H9 (cell line): ENCODE measurements at regions not wholly inside any gene's neighbourhood (a gene's known extent, or its start where the extent isn't known, plus 50 kb on each side); places are given as distances from the start of the nearest gene placed in this dataset.

ENCODE experiments used
- DNase-seq: peaks from one replicate; pipeline ENCODE4 v3.0.0-alpha.2; 2017
- H2AFZ ChIP-seq: one replicate; pipeline ENCODE4 v1.6.1; 2013; ENCODE audit warnings: mild to moderate bottlenecking, low read length, control low read depth, moderate library complexity
- H2AK5ac ChIP-seq: 2 replicates; pipeline ENCODE4 v1.6.1; 2013; ENCODE audit warnings: low read length, control low read depth, mixed read lengths; ENCODE audit not compliant: insufficient read length
- H2BK120ac ChIP-seq: one replicate; pipeline ENCODE4 v1.6.1; 2013; ENCODE audit warnings: low read depth, mild to moderate bottlenecking, low read length, control low read depth, inconsistent platforms; ENCODE audit not compliant: poor library complexity, severe bottlenecking
- H2BK12ac ChIP-seq: 2 replicates; pipeline ENCODE4 v1.6.1; 2013; ENCODE audit warnings: low read length, control low read depth, mixed read lengths, low read depth; ENCODE audit not compliant: insufficient read length
- H2BK15ac ChIP-seq: 2 replicates; pipeline ENCODE4 v1.6.1; 2013; ENCODE audit warnings: low read depth, low read length, control low read depth
- H2BK20ac ChIP-seq: one replicate; pipeline ENCODE4 v1.6.1; 2013; ENCODE audit warnings: low read depth, mild to moderate bottlenecking, low read length, control low read depth, inconsistent platforms; ENCODE audit not compliant: poor library complexity, severe bottlenecking
- H2BK5ac ChIP-seq: 2 replicates; pipeline ENCODE4 v1.6.1; 2013; ENCODE audit warnings: low read length, control low read depth, mixed read lengths; ENCODE audit not compliant: insufficient read length
- H3K14ac ChIP-seq: 2 replicates; pipeline ENCODE4 v1.6.1; 2013; ENCODE audit warnings: low read length, control low read depth; ENCODE audit not compliant: insufficient read depth
- H3K18ac ChIP-seq: 2 replicates; pipeline ENCODE4 v1.6.1; 2013; ENCODE audit warnings: low read depth, mild to moderate bottlenecking, mixed read lengths, low read length, control low read depth; ENCODE audit not compliant: insufficient read length
- H3K23ac ChIP-seq: 2 replicates; pipeline ENCODE4 v1.6.1; 2013; ENCODE audit warnings: low read length, control low read depth, mixed read lengths, low read depth; ENCODE audit not compliant: insufficient read length
- H3K23me2 ChIP-seq: 2 replicates; pipeline ENCODE4 v1.6.1; 2013; ENCODE audit warnings: low read depth, mild to moderate bottlenecking, mixed read lengths, low read length, control low read depth; ENCODE audit not compliant: insufficient read length, poor library complexity, severe bottlenecking
- H3K27ac ChIP-seq: 2 replicates; pipeline ENCODE4 v1.5.1; 2013; ENCODE audit warnings: low read length, control low read depth, mixed read lengths, low read depth; ENCODE audit not compliant: insufficient read length
- H3K27me3 ChIP-seq: 2 replicates; pipeline ENCODE4 v1.6.1; 2013; ENCODE audit warnings: low read length, control low read depth, inconsistent platforms; ENCODE audit not compliant: insufficient read depth
- H3K4ac ChIP-seq: 2 replicates; pipeline ENCODE4 v1.6.1; 2013; ENCODE audit warnings: low read depth, mild to moderate bottlenecking, control low read depth, inconsistent platforms, low read length, moderate library complexity
- H3K4me1 ChIP-seq: 2 replicates; pipeline ENCODE4 v1.6.1; 2013; ENCODE audit warnings: low read length, control low read depth, inconsistent platforms; ENCODE audit not compliant: insufficient read depth
- H3K4me2 ChIP-seq: 2 replicates; pipeline ENCODE4 v1.6.1; 2013; ENCODE audit warnings: low read length, control low read depth, mixed read lengths; ENCODE audit not compliant: insufficient read length, insufficient read depth
- H3K56ac ChIP-seq: 2 replicates; pipeline ENCODE4 v1.6.1; 2013; ENCODE audit warnings: low read depth, mild to moderate bottlenecking, mixed read lengths, low read length, control low read depth; ENCODE audit not compliant: insufficient read length
- H3K79me1 ChIP-seq: 2 replicates; pipeline ENCODE4 v1.6.1; 2013; ENCODE audit warnings: low read depth, mild to moderate bottlenecking, moderate library complexity, low read length, control low read depth, inconsistent platforms; ENCODE audit not compliant: insufficient read depth, poor library complexity, severe bottlenecking
- H3K79me2 ChIP-seq: 2 replicates; pipeline ENCODE4 v1.6.1; 2013; ENCODE audit warnings: low read length, control low read depth, inconsistent platforms; ENCODE audit not compliant: insufficient read depth
- H3K9ac ChIP-seq: 2 replicates; pipeline ENCODE4 v1.6.1; 2013; ENCODE audit warnings: low read length, control low read depth, mixed read lengths; ENCODE audit not compliant: insufficient read length; ENCODE audit errors: extremely low read depth
- H3K9me3 ChIP-seq: one replicate; pipeline ENCODE4 v1.6.1; 2013; ENCODE audit warnings: low read depth, low read length, inconsistent platforms; ENCODE audit not compliant: control insufficient read depth
- H3T11ph ChIP-seq: one replicate; pipeline ENCODE4 v1.6.1; 2013; ENCODE audit warnings: mild to moderate bottlenecking, low read length, control low read depth, inconsistent platforms
- H4K20me1 ChIP-seq: one replicate; pipeline ENCODE4 v1.6.1; 2013; ENCODE audit not compliant: control insufficient read depth, insufficient read length, insufficient read depth
- H4K5ac ChIP-seq: 2 replicates; pipeline ENCODE4 v1.6.1; 2013; ENCODE audit warnings: low read depth, mild to moderate bottlenecking, mixed read lengths, low read length, control low read depth; ENCODE audit not compliant: insufficient read length
- H4K8ac ChIP-seq: replicated peaks from 2 replicates; pipeline ENCODE4 v1.6.1; 2013; ENCODE audit warnings: low read length, control low read depth, mixed read lengths, low read depth; ENCODE audit not compliant: insufficient read length
- H4K91ac ChIP-seq: 2 replicates; pipeline ENCODE4 v1.6.1; 2013; ENCODE audit warnings: low read depth, mild to moderate bottlenecking, moderate library complexity, mixed read lengths, low read length, control low read depth; ENCODE audit not compliant: insufficient read length
- H3K27ac Mint-ChIP-seq, 3 experiments: 2 replicates in 2 of 3; 3 replicates in 1 of 3; pipeline ENCODE4 v1.8.0; 2020 to 2021; ENCODE audit warnings: mixed read lengths in 3 of 3, mild to moderate bottlenecking in 1 of 3, moderate library complexity in 1 of 3
- H3K27me3 Mint-ChIP-seq: 2 replicates; pipeline ENCODE4 v1.8.0; 2021; ENCODE audit warnings: low read depth, mild to moderate bottlenecking, moderate library complexity, mixed read lengths
- H3K36me3 Mint-ChIP-seq, 3 experiments: 2 replicates in 2 of 3; 3 replicates in 1 of 3; pipeline ENCODE4 v1.8.0; 2020 to 2021; ENCODE audit warnings: low read depth in 3 of 3, mixed read lengths in 3 of 3; ENCODE audit not compliant: insufficient read depth in 1 of 3
- H3K4me1 Mint-ChIP-seq, 2 experiments: 2 replicates each; pipeline ENCODE4 v1.8.0; 2020; ENCODE audit warnings: mixed read lengths in 2 of 2
- H3K4me3 Mint-ChIP-seq, 2 experiments: 2 replicates in 1 of 2; 3 replicates in 1 of 2; pipeline ENCODE4 v1.8.0; 2020 to 2021; ENCODE audit warnings: mild to moderate bottlenecking in 2 of 2, mixed read lengths in 2 of 2, moderate library complexity in 1 of 2
- H3K9me3 Mint-ChIP-seq, 2 experiments: 2 replicates in 1 of 2; 3 replicates in 1 of 2; pipeline ENCODE4 v1.8.0; 2020; ENCODE audit warnings: mild to moderate bottlenecking in 2 of 2, mixed read lengths in 2 of 2, moderate library complexity in 1 of 2
- CTCF ChIP-seq: fragments of 200-600 bp; sonication (generic); conservative IDR thresholded peaks from 3 replicates; pipeline ENCODE4 v1.8.0; 2021; ENCODE audit warnings: antibody characterized with exemption, mild to moderate bottlenecking
- WGBS: extraction: QIAGEN DNeasy Blood & Tissue Kit; methylation state at CpG from one replicate; pipeline ENCODE4 v1.1.7; 2013; ENCODE audit warnings: missing lambda C conversion rate, low lambda C conversion rate, mixed read lengths; ENCODE audit not compliant: insufficient read length; ENCODE audit errors: extremely low coverage; 5-methylcytosine and 5-hydroxymethylcytosine counted together

GRCh38 chr2:184338771-184339170 is 259.6 kb upstream of the ZNF804A start:
- no peaks in the 10 kb centered on the region for H4K20me1 ChIP-seq
- H4K91ac ChIP-seq, result no peak overlapping the region
- peaks cover 15% of the 10 kb centered on the region; the same call in 1 of the 2 replicates for H3K27me3 ChIP-seq
- H3K9me3 Mint-ChIP-seq, result no peaks in the 10 kb centered on the region; a peak in 1 of 5 replicates
- no peak overlapping the region for H3K27ac ChIP-seq
- H3K9ac ChIP-seq, result no peak overlapping the region
- TF ChIP-seq CTCF, result no peak
- WGBS, result no CpG with 5 or more reads among the region's 3 CpGs
- H2BK120ac ChIP-seq, result no peak overlapping the region
- H3K27ac Mint-ChIP-seq, result no peak overlapping the region
- H3K14ac ChIP-seq, result no peak overlapping the region
- no peaks in the 10 kb centered on the region for H3K4me1 ChIP-seq
- H3K27me3 Mint-ChIP-seq, result peaks cover 85% of the 10 kb centered on the region
- no peak overlapping the region for H2BK5ac ChIP-seq
- peak overlapping the region in 1 of 2 experiments; percentile 14; a peak in 1 of 5 replicates for H3K4me3 Mint-ChIP-seq
- H3K9me3 ChIP-seq, result no peaks in the 10 kb centered on the region
- H3K4ac ChIP-seq, result no peak overlapping the region
- no peaks in the 10 kb centered on the region for H3K36me3 Mint-ChIP-seq
- no peak overlapping the region for H2BK20ac ChIP-seq
- no peak overlapping the region for H3K4me2 ChIP-seq
- no peaks in the 10 kb centered on the region for H3K23me2 ChIP-seq
- no peak overlapping the region for H2BK15ac ChIP-seq
- H4K5ac ChIP-seq, result no peak overlapping the region
- no peak overlapping the region for H4K8ac ChIP-seq
- H3K23ac ChIP-seq, result no peak overlapping the region
- peaks cover 19 to 23% of the 10 kb centered on the region in 2 experiments for H3K4me1 Mint-ChIP-seq
- H2AK5ac ChIP-seq, result no peak overlapping the region
- H3K79me1 ChIP-seq, result no peaks in the 10 kb centered on the region
- no peak overlapping the region for H2AFZ ChIP-seq
- H2BK12ac ChIP-seq, result no peak overlapping the region
- H3T11ph ChIP-seq, result no peak overlapping the region
- no peak overlapping the region for H3K56ac ChIP-seq
- no peak overlapping the region for H3K18ac ChIP-seq
- no peak for DNase-seq
- H3K79me2 ChIP-seq, result no peaks in the 10 kb centered on the region
